Muscle of arm (tissue), 1 donor: ENCODE measurements at regions not wholly inside any gene's neighbourhood (a gene's known extent, or its start where the extent isn't known, plus 50 kb on each side); places are given as distances from the start of the nearest gene placed in this dataset.
"Not testable (repeated sequence)": the region's sequence is repeated elsewhere in the genome, so short reads cannot be mapped to it uniquely, and the experiment has no call there.

ENCODE experiments used
- DNase-seq: peaks from one replicate; pipeline ENCODE4 v3.0.0-alpha.2; 2013

GRCh38 chr12:43252585-43252984 lies 299.4 kb downstream of the ADAMTS20 start:
- DNase-seq, result no peak

- DNase-seq, result no peak
These were observed 306.1 kb downstream of the ADAMTS20 start for GRCh38 chr12:43245947-43246346.

- DNase-seq, result no peak
These were observed 310.0 kb downstream of the ADAMTS20 start for GRCh38 chr12:43241986-43242385.

- no peak for DNase-seq
These were observed 313.7 kb downstream of the ADAMTS20 start for GRCh38 chr12:43238281-43238680.

GRCh38 chr12:43237238-43237879 lies 314.6 kb downstream of the ADAMTS20 start:
- DNase-seq, result no peak

- no peak for DNase-seq
These were observed 316.3 kb downstream of the ADAMTS20 start for GRCh38 chr12:43235721-43236120.

- no peak for DNase-seq
These were observed 318.1 kb downstream of the ADAMTS20 start for GRCh38 chr12:43233861-43234260.

GRCh38 chr12:43226151-43226550 lies 325.9 kb downstream of the ADAMTS20 start:
- DNase-seq, result no peak

GRCh38 chr12:43224190-43224805 lies 327.7 kb downstream of the ADAMTS20 start:
- not testable (repeated sequence) for DNase-seq

GRCh38 chr12:43222796-43223195 lies 329.2 kb downstream of the ADAMTS20 start:
- DNase-seq, result no peak

- no peak for DNase-seq
These were observed 330.8 kb downstream of the ADAMTS20 start for GRCh38 chr12:43221216-43221615.

GRCh38 chr12:43216490-43216889 lies 335.5 kb downstream of the ADAMTS20 start:
- no peak for DNase-seq

GRCh38 chr12:43214166-43214565 lies 337.8 kb downstream of the ADAMTS20 start:
- DNase-seq, result no peak

GRCh38 chr12:43213608-43214007 lies 338.4 kb downstream of the ADAMTS20 start:
- DNase-seq, result no peak

GRCh38 chr12:43210485-43211192 lies 341.4 kb downstream of the ADAMTS20 start:
- DNase-seq, result no peak

- DNase-seq, result peak; percentile 70
These were observed 343.4 kb downstream of the ADAMTS20 start for GRCh38 chr12:43208627-43209026.

- DNase-seq, result no peak
These were observed 343.8 kb downstream of the ADAMTS20 start for GRCh38 chr12:43208221-43208620.

GRCh38 chr12:43206396-43206795 lies 345.6 kb downstream of the ADAMTS20 start:
- DNase-seq, result no peak

GRCh38 chr12:43198608-43199007 lies 353.4 kb downstream of the ADAMTS20 start:
- DNase-seq, result no peak

GRCh38 chr12:43196268-43196907 lies 355.6 kb downstream of the ADAMTS20 start:
- no peak for DNase-seq

GRCh38 chr12:43193096-43193495 lies 358.9 kb downstream of the ADAMTS20 start:
- not testable (repeated sequence) for DNase-seq

- DNase-seq, result not testable (repeated sequence)
These were observed 359.6 kb downstream of the ADAMTS20 start for GRCh38 chr12:43192442-43192841.

- no peak for DNase-seq
These were observed 371.8 kb downstream of the ADAMTS20 start for GRCh38 chr12:43180242-43180641.
